IMR-90 (cell line): ENCODE measurements at regions not wholly inside any gene's neighbourhood (a gene's known extent, or its start where the extent isn't known, plus 50 kb on each side); places are given as distances from the start of the nearest gene placed in this dataset.

ENCODE experiments used
- ATAC-seq: fragments of 200-7000 bp; cut with Tn5 transposase; 2 replicates; pipeline ENCODE4 v1.9.1; 2020; ENCODE audit warnings: low read depth, mild to moderate bottlenecking, moderate library complexity
- BruUV-seq: library from RNA; stranded (reverse); fragments of 400-500 nt; replicated peaks from 2 replicates; lab custom pipeline; 2021; lab: Mats Ljungman, UMichigan
- CTCF ChIA-PET: fragments of 300-600 bp; formaldehyde crosslinking; extraction: SDS; loops from one replicate; lab custom pipeline; 2021; ENCODE audit warnings: antibody characterized with exemption; lab: Yijun Ruan, JAX
- POLR2A ChIA-PET: fragments of 300-600 bp; sonication (Branson Sonifier 250); formaldehyde crosslinking; loops from one replicate; lab custom pipeline; 2022; ENCODE audit warnings: antibody characterized with exemption; ENCODE audit not compliant: unreplicated experiment; lab: Charles Lee
- DNase-seq: peaks from one replicate; pipeline ENCODE4 v3.0.0; 2013
- H2AFZ ChIP-seq: replicated peaks from 2 replicates; pipeline ENCODE3; 2013; ENCODE audit warnings: low read length, mild to moderate bottlenecking; ENCODE audit not compliant: poor library complexity
- H2AK5ac ChIP-seq: 2 replicates; pipeline ENCODE4 v1.6.1; 2013; ENCODE audit warnings: low read depth, low read length, inconsistent platforms
- H2AK9ac ChIP-seq: replicated peaks from 2 replicates; pipeline ENCODE3; 2013; ENCODE audit warnings: mild to moderate bottlenecking, low read depth, low read length, moderate library complexity; ENCODE audit not compliant: poor library complexity
- H2BK120ac ChIP-seq: 2 replicates; pipeline ENCODE4 v1.6.1; 2013; ENCODE audit warnings: low read depth, low read length, inconsistent platforms
- H2BK15ac ChIP-seq: 3 replicates; pipeline ENCODE4 v1.6.1; 2013; ENCODE audit warnings: low read depth, low read length, inconsistent platforms
- H2BK20ac ChIP-seq: 2 replicates; pipeline ENCODE4 v1.6.1; 2013; ENCODE audit warnings: low read depth, mild to moderate bottlenecking, inconsistent platforms, low read length, moderate library complexity
- H2BK5ac ChIP-seq: 2 replicates; pipeline ENCODE4 v1.6.1; 2013; ENCODE audit warnings: mild to moderate bottlenecking, low read depth, low read length, inconsistent platforms; ENCODE audit not compliant: poor library complexity, severe bottlenecking
- H3K14ac ChIP-seq: replicated peaks from 2 replicates; pipeline ENCODE4 v1.6.1; 2013; ENCODE audit warnings: low read depth, low read length, inconsistent platforms
- H3K18ac ChIP-seq: 2 replicates; pipeline ENCODE4 v1.6.1; 2013; ENCODE audit warnings: low read depth, low read length, control low read depth
- H3K23ac ChIP-seq: 2 replicates; pipeline ENCODE4 v1.6.1; 2013; ENCODE audit warnings: low read depth, low read length, inconsistent platforms
- H3K27ac ChIP-seq: 2 replicates; pipeline ENCODE4 v1.5.1; 2013; ENCODE audit warnings: mild to moderate bottlenecking, control low read depth, low read length; ENCODE audit not compliant: insufficient read depth
- H3K27me3 ChIP-seq: 2 replicates; pipeline ENCODE4 v1.6.1; 2013; ENCODE audit warnings: low read length; ENCODE audit not compliant: control insufficient read depth, insufficient read depth
- H3K36me3 ChIP-seq: 2 replicates; pipeline ENCODE4 v1.6.1; 2013; ENCODE audit warnings: low read length, mixed read lengths; ENCODE audit not compliant: control insufficient read depth, insufficient read depth
- H3K4ac ChIP-seq: 2 replicates; pipeline ENCODE4 v1.6.1; 2013; ENCODE audit warnings: low read depth, low read length, inconsistent platforms
- H3K4me1 ChIP-seq: 2 replicates; pipeline ENCODE4 v1.6.1; 2013; ENCODE audit warnings: low read length, mixed read lengths; ENCODE audit not compliant: control insufficient read depth, insufficient read depth
- H3K4me2 ChIP-seq: 2 replicates; pipeline ENCODE4 v1.6.1; 2013; ENCODE audit warnings: low read depth, mild to moderate bottlenecking, control low read depth, low read length, moderate library complexity
- H3K4me3 ChIP-seq: 2 replicates; pipeline ENCODE4 v1.5.1; 2013; ENCODE audit warnings: low read depth, mild to moderate bottlenecking, control low read depth, low read length, moderate library complexity; ENCODE audit not compliant: insufficient read depth
- H3K56ac ChIP-seq: 2 replicates; pipeline ENCODE4 v1.6.1; 2013; ENCODE audit warnings: low read length, inconsistent platforms; ENCODE audit not compliant: insufficient read depth; ENCODE audit errors: extremely low read depth
- H3K79me1 ChIP-seq, 2 experiments: 2 replicates each; pipeline ENCODE4 v1.6.1; 2013; ENCODE audit warnings: low read length in 2 of 2, inconsistent platforms in 1 of 2, low read depth in 1 of 2
- H3K9ac ChIP-seq: 2 replicates; pipeline ENCODE4 v1.6.1; 2013; ENCODE audit warnings: low read depth, low read length, control low read depth
- H3K9me1 ChIP-seq: 2 replicates; pipeline ENCODE4 v1.6.1; 2013; ENCODE audit warnings: low read length, inconsistent platforms; ENCODE audit not compliant: insufficient read depth
- H3K9me3 ChIP-seq: 2 replicates; pipeline ENCODE4 v1.6.1; 2013; ENCODE audit warnings: low read length; ENCODE audit not compliant: control insufficient read depth, insufficient read depth
- H4K20me1 ChIP-seq: 2 replicates; pipeline ENCODE4 v1.6.1; 2013; ENCODE audit warnings: low read length, inconsistent platforms; ENCODE audit not compliant: insufficient read depth
- H4K5ac ChIP-seq: 2 replicates; pipeline ENCODE4 v1.6.1; 2013; ENCODE audit warnings: mild to moderate bottlenecking, low read depth, low read length, control low read depth
- H4K8ac ChIP-seq, 2 experiments: 2 replicates each; pipeline ENCODE4 v1.6.1; 2013; ENCODE audit warnings: low read depth in 2 of 2, low read length in 2 of 2, control low read depth in 1 of 2, inconsistent platforms in 1 of 2
- H4K91ac ChIP-seq: 2 replicates; pipeline ENCODE4 v1.6.1; 2013; ENCODE audit warnings: low read depth, low read length, inconsistent platforms; ENCODE audit not compliant: insufficient read depth
- CEBPB ChIP-seq: IDR thresholded peaks from 2 replicates; pipeline ENCODE4 v1.6.1; 2012; ENCODE audit warnings: low read depth, low read length, improper control_type of control experiment
- MXI1 ChIP-seq: IDR thresholded peaks from 2 replicates; pipeline ENCODE4 v1.6.1; 2012; ENCODE audit warnings: low read depth, mild to moderate bottlenecking, low read length, moderate library complexity, borderline replicate concordance
- WGBS, 2 experiments: methylation state at CpG; one replicate each; pipeline versions ENCODE4 v1.1.5 to v1.1.7; 2013; ENCODE audit warnings: missing lambda C conversion rate in 2 of 2; ENCODE audit not compliant: insufficient read length in 1 of 2; ENCODE audit errors: extremely low coverage in 2 of 2; 5-methylcytosine and 5-hydroxymethylcytosine counted together
- dilution Hi-C: fragments of 300-500 bp; cut with HindIII; formaldehyde crosslinking; loops from one replicate; pipeline ENCODE4 v1.14.3; 2018; ENCODE audit warnings: low sequenced_read_pairs; ENCODE audit not compliant: unreplicated experiment
- in situ Hi-C: fragments of 300-500 bp; cut with MboI; formaldehyde crosslinking; loops from 3 replicates; pipeline ENCODE4 v1.14.3; 2019; ENCODE audit warnings: low sequenced_read_pairs, inconsistent platforms, mixed read lengths
- intact Hi-C: fragments of 100-400 bp; cut with micrococcal nuclease; formaldehyde crosslinking; loops from 2 replicates; pipeline ENCODE4 v1.10.0; 2022

DNA sequence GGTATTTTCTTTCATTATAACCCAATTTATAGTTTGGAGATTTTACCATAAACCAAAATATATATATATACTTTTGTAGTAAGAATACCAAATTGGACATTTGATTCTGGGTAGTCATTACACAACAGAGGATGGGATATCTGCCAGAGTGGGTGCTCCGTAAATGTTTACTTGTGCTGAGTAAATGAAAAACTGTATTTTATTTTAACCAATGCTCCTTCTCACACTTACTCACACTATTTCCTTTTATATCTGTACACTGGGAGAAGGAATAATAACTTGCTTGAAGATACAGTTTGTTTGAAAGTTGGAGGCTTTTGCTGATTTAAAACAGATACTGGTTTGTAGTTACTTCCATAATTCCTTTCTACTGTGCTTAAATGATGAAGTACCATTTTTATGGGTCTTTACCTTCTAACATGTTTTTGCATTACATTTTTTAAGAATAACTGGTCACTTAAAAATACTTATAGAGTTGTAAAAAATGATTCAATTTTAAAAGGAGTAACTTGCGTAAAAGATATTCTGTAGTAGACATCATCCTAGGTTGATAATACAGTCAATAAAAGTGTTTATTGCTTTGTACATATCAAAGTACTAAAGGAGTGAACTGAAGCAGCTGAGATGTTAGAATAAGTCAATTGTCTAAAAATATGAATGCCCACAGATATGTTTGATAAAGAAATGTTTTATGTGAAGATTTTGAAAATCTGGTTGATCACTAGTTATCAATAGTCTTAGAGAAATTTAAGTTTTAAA, 411.7 kb downstream of the UTRN start:
- H2BK5ac ChIP-seq: no peak overlapping the region
- ATAC-seq: peak; percentile 54
- H3K9me1 ChIP-seq: no peaks in the 10 kb centered on the region
- no peak overlapping the region for H3K18ac ChIP-seq
- no peaks in the 10 kb centered on the region for H4K20me1 ChIP-seq
- no peak overlapping the region for H4K5ac ChIP-seq
- peak; percentile 29 for DNase-seq
- ChIA-PET POLR2A (no interaction called here), CTCF (no interaction called here)
- H3K9me3 ChIP-seq: no peaks in the 10 kb centered on the region
- H2AFZ ChIP-seq: no peak overlapping the region
- no CpG with 5 or more reads among the region's 2 CpGs for WGBS, 2 experiments
- BruUV-seq: no TSS peak
- no peak overlapping the region for H2BK120ac ChIP-seq
- no peak overlapping the region for H4K8ac ChIP-seq
- no peaks in the 10 kb centered on the region for H3K4me1 ChIP-seq
- 0 out of 2 replicates have a peak, but pooled peaks have one; percentile 8 for TF ChIP-seq CEBPB
- TF ChIP-seq MXI1: no peak
- intact Hi-C loops (no loop called here), in situ Hi-C loops (no loop called here), dilution Hi-C loops (no loop called here)
- no peaks in the 10 kb centered on the region for H3K27me3 ChIP-seq
- H3K27ac ChIP-seq: no peak overlapping the region
- H2AK9ac ChIP-seq: no peak overlapping the region
- H2BK15ac ChIP-seq: no peak overlapping the region
- no peaks in the 10 kb centered on the region; a peak in 1 of 4 replicates for H3K79me1 ChIP-seq
- H2AK5ac ChIP-seq: no peak overlapping the region
- no peak overlapping the region for H2BK20ac ChIP-seq
- H3K4me2 ChIP-seq: no peak overlapping the region
- H3K4me3 ChIP-seq: no peak overlapping the region
- H3K9ac ChIP-seq: no peak overlapping the region
- no peak overlapping the region for H3K23ac ChIP-seq
- no peak overlapping the region for H4K91ac ChIP-seq
- H3K4ac ChIP-seq: no peak overlapping the region
- no peak overlapping the region for H3K14ac ChIP-seq
- H3K36me3 ChIP-seq: no peaks in the 10 kb centered on the region; the same call in 1 of the 2 replicates
- no peak overlapping the region for H3K56ac ChIP-seq
